Loucy (cell line): ENCODE measurements at regions not wholly inside any gene's neighbourhood (a gene's known extent, or its start where the extent isn't known, plus 50 kb on each side); places are given as distances from the start of the nearest gene placed in this dataset.

ENCODE experiments used
- CTCF ChIP-seq: fragments of 200-600 bp; sonication (generic); conservative IDR thresholded peaks from 2 replicates; pipeline ENCODE4 v1.5.1; 2014; ENCODE audit warnings: mild to moderate bottlenecking, antibody characterized with exemption, low read length
- EZH2phosphoT487 ChIP-seq: fragments of 200-600 bp; IDR thresholded peaks from 2 replicates; pipeline ENCODE4 v1.6.1; 2018; ENCODE audit warnings: antibody characterized with exemption, mild to moderate bottlenecking, moderate library complexity, borderline replicate concordance

DNA sequence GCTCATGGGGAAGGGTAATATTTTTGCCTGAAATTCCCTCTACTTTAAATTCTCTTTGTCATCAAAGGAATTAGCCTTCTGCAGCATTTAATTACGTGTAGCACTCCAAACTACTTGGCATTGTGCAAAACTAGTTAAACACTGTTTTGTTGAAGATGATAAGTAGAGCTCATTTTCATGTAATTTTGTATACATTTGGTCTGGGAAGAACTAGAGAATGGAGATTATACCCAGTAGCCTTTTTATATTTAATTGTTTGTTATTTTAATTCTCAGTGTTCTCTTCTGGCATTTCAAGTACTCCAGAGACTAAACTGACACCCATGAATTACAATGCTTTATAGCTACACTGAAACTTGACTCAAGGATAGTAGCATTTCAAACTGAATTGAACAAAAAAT, 211.5 kb upstream of the SMIM31 start:
- no peak for TF ChIP-seq CTCF
- TF ChIP-seq EZH2phosphoT487 = no peak
